LNCaP clone FGC (cell line): ENCODE measurements at regions not wholly inside any gene's neighbourhood (a gene's known extent, or its start where the extent isn't known, plus 50 kb on each side); places are given as distances from the start of the nearest gene placed in this dataset.

Experiments
- DNase-seq: peaks from one replicate; pipeline ENCODE4 v3.0.0-alpha.2; 2011; ENCODE audit warnings: low read depth
- H3K4me3 ChIP-seq: 2 replicates; pipeline ENCODE4 v1.5.1; 2011; ENCODE audit warnings: mild to moderate bottlenecking, low read depth, low read length, control low read depth
- CTCF ChIP-seq: IDR thresholded peaks from 2 replicates; pipeline ENCODE4 v1.5.1; 2012; ENCODE audit warnings: mild to moderate bottlenecking; ENCODE audit not compliant: control insufficient read depth, insufficient read depth; ENCODE audit errors: extremely low read depth

DNA sequence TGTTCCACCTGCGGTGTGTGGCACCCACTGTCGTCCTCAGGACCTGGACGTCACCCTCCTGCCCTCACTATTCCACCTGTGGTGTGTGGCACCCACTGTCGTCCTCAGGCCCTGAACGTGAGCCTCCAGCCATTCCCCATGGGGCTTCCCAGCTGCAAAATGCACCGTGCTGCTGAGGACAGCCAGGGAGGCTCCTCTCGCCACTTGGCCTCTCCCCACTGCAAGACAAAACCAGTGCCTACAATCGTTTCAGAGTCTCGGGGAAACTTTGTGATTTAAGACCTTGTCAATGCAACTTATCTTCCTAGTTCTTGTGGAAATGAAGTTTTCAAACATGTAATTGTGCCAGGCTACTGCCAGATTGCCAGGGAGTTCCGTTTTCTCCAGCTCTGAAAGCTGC is 319.3 kb upstream of the SALL3 start:
- no peak for DNase-seq
- H3K4me3 ChIP-seq = no peak overlapping the region
- TF ChIP-seq CTCF = no peak

DNA sequence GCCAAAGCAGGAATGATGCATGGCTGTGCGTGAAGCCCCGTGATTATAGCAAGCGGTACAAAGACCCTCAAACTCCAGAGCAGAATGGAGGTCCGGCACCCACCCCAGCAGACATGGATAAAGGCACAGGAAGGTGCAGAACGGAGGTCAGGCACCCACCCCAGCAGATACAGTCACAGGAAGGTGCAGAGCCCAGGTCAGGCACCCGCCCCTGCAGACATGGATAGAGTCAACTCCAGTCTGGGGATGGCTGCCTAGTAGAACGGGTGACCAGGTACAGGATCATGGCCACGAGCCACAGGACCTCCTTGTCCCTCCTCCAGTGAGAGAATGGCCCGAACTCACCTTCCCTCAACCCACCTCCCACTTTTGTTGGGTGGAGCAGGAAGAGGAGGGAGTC is 318.3 kb upstream of the SALL3 start:
- TF ChIP-seq CTCF = no peak
- no peak overlapping the region for H3K4me3 ChIP-seq
- DNase-seq = no peak

GRCh38 chr18:78662879-78663278 is 316.7 kb upstream of the SALL3 start:
- DNase-seq = no peak
- TF ChIP-seq CTCF = no peak
- no peak overlapping the region for H3K4me3 ChIP-seq

DNA sequence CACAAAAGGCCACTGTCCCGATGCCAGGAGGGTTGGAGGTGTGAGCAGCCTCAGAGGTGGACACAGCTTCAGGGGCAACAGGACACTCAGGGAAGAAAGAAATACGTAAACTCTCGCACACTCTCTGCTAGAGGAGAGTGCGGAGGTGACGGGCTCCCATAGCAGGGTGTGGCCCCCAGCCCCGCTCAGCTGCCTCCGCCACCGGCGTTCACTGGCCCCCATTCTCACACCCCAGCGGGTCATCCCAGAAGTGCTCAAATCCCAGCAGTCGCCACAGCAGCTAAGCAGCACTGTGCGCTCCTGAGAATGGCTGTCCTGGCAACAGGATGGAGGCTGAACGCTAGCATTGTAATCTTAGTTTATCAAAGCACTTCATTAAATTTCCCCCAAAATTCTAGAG is 315.6 kb upstream of the SALL3 start:
- H3K4me3 ChIP-seq = no peak overlapping the region
- no peak for TF ChIP-seq CTCF
- no peak for DNase-seq

- no peak overlapping the region for H3K4me3 ChIP-seq
- DNase-seq = no peak
- TF ChIP-seq CTCF = no peak
Observed at GRCh38 chr18:78664848-78665247, 314.8 kb upstream of the SALL3 start.

- no peak overlapping the region for H3K4me3 ChIP-seq
- TF ChIP-seq CTCF = no peak
- DNase-seq = no peak
Observed at GRCh38 chr18:78665644-78666043, 314.0 kb upstream of the SALL3 start.

DNA sequence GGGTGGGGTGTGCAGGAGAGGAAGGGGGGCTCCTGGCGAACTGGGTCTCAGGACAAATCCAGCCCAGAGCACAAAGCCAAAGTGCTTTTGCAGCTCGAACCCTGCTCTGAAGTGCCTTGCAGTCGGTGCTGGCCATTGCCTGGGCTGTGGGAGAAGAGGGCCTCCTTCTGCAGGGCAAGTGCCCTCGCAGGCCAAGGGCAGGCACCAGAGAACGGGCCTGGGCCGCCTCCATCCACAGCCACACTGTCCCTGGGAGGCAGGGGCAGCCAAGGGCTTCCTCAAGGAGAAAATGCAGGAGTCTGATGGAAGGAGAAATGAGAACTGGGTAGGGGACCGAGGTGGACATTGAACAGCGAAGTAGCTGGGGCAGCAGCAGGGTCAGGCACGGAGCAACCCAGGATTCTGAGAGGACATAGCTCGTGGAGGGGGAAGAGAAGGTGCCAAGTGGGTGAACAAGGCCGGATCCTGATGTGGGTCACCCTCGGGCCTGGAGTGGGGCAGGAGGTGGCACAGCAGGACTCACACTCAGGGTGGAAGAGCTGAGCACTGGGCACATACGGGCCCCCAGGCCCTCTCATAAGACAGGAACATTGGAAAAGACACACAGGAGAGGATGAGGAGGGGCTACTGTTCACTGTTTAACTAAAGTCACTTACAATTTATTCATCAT is 312.8 kb upstream of the SALL3 start:
- TF ChIP-seq CTCF = no peak
- no peak overlapping the region for H3K4me3 ChIP-seq
- no peak for DNase-seq
